HG03439 (cell line): ENCODE measurements at regions not wholly inside any gene's neighbourhood (a gene's known extent, or its start where the extent isn't known, plus 50 kb on each side); places are given as distances from the start of the nearest gene placed in this dataset.

Experiments used
- ATAC-seq: cut with Tn5 transposase; IDR thresholded peaks from one replicate; pipeline ENCODE4 v1.9.1; 2021; ENCODE audit warnings: mild to moderate bottlenecking, moderate library complexity; ENCODE audit not compliant: unreplicated experiment

- no peak for ATAC-seq
Measured at GRCh38 chr3:28868897-28869296, 412.0 kb upstream of the RBMS3 start.

DNA sequence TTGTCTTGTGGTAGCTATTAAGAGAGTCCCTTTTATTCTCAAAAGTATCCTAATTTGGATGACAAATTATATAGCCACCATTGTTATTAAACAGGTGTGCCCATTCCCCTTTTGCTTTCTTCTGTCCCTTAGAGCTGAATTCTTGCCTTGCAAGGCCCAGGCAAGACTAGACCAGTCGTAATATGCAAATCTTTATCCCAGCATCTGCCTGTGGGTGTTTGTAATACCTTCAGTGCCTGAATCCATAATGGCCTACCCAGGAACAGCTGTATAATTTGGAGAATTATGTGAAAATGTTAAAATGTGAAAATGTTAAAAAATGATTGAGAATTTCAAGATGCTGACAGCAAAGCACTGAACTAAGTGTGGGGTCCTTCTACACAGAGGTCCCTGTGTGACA, 403.0 kb upstream of the RBMS3 start:
- ATAC-seq: no peak

- no peak for ATAC-seq
Measured at GRCh38 chr3:28890373-28890772, 390.5 kb upstream of the RBMS3 start.

- ATAC-seq: no peak
Measured at GRCh38 chr3:28891485-28891884, 389.4 kb upstream of the RBMS3 start.

- no peak for ATAC-seq
Measured at GRCh38 chr3:28900301-28900700, 380.6 kb upstream of the RBMS3 start.

- ATAC-seq: no peak
Measured at GRCh38 chr3:28901018-28901417, 379.9 kb upstream of the RBMS3 start.

DNA sequence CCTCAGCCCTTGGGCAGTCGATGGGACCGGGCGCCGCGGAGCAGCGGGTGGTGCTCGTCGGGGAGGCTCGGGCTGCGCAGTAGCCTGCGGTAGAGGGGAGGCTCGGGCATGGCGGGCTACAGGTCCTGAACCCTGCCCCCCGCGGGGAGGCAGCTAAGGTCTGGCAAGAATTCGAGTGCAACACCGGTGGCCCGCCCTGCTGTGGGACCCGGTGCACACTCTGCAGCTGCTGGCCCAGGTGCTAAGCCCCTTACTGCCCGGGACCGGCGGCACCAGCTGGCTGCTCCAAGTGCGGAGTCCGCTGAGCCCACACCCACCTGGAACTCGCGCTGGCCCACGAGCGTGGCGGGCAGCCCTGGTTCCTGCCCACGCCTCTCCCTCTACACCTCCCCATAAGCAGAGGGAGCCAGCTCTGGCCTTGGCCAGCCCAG, 377.7 kb upstream of the RBMS3 start:
- no peak for ATAC-seq

GRCh38 chr3:28905798-28906197, 375.1 kb upstream of the RBMS3 start:
- ATAC-seq: no peak

DNA sequence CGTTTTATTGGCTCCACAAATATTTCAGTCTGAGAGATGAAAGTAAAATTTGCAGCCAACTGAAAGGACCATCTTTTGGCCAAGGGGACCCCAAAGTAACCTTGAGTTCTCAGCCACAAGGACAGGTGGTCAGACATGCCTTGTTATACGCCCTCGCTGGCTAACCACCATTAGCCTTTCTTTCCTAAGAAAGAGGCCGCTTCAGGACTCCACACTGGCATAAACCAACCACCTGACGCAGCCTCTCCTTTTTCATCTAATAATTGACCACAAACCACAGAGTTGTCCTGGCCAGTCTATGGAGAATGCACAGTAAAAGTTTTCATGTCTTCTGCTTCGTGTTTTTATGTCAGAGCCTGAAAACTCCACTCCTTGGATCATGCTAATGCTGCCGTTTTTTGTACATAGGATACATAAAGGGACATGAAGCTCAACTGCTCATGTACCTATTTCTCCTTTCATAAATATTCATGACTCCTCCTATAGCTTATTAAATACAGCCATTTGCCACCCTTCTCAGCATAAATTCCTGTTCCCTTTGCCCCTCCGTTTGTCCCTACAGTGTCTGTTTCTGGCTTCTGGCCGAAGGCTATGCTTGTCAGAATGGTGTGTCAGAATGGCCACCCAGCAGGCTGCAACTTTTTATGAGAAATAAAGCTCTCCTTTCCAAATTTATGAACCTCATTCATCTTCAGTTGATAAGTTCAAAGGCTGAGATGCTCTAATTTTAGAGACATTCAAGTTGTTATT, 374.1 kb upstream of the RBMS3 start:
- no peak for ATAC-seq

GRCh38 chr3:28907616-28908015, 373.3 kb upstream of the RBMS3 start:
- no peak for ATAC-seq

DNA sequence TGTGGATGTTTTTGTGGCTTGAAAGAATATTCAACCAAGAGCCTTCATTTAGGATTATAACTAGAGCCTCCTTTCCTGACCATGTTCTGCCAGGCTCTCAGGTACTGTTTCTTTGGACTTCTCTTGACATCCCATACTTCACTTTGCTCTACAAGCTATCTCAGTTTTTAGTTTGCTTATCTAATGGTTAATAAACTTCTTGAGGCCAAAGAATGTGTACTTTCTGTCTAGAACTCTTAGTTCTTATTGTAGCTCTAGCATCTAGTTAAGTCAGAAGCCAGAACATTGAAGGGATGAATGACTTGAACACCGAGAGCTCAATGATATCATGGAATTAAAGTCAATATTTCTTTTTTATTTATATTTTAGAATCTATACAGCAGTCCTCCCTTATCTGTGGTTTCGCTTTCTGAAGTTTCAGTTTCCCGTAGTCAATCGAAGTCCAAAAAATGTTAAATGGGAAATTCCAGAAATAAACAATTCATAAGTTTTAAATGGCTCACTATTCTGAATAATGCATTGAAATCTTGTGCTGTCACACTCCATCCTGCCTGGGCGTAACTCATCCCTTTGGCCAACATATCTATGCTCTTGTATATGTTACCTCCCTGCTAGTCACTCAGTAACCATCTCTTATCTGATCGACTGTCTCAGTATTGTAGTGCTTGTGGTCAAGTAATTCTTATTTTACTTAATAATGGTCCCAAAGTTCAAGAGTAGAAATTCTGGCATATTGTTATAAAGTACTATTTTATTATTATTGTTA, 368.6 kb upstream of the RBMS3 start:
- no peak for ATAC-seq

DNA sequence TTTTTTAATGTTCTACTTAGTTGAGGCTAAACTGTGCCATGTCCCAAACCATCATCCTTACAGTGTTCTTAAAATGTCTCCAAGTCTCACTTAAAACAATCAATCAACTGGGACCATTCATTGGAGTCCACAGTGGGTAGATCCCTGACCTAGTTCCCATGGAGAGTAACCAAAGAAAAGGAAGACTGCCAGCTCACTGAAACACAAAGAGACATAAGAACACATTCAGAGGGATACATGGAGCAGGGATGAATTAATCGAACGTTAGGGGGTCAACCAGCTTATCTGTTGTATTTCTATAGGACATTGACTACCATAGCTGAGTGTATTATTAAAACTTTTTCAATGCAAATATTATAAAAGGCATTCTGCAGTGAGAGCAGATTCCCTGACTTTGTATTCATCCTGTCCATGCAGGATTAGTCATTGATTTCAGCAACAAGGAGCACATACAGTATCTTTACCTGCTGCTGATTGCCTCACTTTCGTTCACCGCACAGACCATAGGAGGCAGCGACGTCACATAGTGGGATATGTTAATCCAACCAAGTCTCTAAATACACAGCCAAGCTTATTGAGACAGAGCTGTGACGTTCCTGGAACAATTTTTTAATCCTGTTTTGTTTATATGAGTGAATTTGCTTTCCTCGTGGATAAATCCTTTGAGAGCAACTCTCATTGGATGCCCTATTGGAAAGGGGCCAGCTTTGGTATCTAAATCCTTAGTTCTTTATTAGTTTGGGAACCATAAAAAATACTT, 364.9 kb upstream of the RBMS3 start:
- no peak for ATAC-seq

- ATAC-seq: peak; percentile 81
Measured at GRCh38 chr3:28916713-28917499, 364.0 kb upstream of the RBMS3 start.

DNA sequence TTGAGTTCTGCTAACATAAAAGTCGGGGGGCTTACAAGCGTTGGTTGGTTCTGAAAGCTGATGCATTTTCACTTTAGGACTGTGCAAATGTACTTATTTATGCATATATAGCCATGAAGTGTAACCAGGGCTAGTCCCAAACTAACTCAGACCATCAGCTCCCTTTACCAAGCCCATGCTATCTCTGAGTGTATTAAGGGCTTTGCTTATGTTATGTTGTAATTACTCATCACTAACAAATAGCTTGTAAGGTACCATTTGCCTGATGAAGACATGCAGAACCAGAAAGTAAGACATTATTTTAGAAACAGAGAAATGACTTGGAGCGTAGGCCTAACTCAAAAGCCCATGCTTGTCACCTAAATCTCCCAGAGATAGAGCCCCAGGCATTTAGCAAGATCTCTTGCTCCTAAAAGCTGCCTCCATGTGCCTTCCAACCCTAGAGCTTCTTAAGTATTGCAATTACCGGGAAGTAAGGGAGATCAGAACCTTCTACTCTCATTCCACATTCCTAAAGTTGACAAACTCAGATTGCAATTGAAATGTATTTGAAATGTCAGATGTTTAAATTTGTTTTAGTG, 362.9 kb upstream of the RBMS3 start:
- ATAC-seq: no peak

DNA sequence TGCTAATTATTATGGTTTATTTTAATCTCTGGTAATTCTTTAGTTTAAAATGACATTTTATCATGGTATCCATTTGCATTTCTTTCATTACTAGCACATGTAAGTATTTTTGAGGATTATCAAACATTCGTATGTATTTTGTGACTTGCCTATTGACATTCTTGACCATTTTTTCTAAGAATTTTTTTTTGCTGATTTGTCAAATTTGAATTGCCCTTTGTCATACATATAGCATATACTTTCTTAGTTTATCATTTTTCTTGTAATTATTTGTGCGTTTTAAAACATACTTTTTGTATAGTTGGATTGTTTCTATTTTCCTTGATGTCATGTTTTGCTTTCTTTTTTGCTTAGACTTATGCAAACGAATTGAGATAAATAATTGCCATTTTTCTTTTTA, 358.5 kb upstream of the RBMS3 start:
- ATAC-seq: no peak

DNA sequence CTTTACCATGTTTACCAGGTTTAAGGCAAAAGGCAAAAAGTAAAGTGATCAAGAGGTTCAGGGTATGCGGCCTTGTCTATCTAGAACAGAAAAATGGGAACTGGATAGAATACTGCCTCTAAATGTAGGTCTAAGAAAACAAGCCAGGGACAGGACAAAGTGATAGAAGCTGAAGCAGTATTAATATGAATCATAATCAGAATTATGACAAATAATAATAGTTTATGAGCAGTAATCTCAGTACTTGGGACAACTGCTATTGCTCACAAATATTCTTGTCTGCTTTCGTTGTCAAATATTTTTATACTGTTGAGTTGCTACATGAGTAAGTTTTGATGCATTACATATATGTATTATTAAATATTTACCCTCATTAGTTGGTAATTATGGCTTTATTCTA, 356.9 kb upstream of the RBMS3 start:
- ATAC-seq: no peak

GRCh38 chr3:28924744-28925360, 356.0 kb upstream of the RBMS3 start:
- ATAC-seq: no peak

- ATAC-seq: no peak
Measured at GRCh38 chr3:28933337-28933736, 347.5 kb upstream of the RBMS3 start.

GRCh38 chr3:28934126-28934813, 346.6 kb upstream of the RBMS3 start:
- ATAC-seq: no peak

DNA sequence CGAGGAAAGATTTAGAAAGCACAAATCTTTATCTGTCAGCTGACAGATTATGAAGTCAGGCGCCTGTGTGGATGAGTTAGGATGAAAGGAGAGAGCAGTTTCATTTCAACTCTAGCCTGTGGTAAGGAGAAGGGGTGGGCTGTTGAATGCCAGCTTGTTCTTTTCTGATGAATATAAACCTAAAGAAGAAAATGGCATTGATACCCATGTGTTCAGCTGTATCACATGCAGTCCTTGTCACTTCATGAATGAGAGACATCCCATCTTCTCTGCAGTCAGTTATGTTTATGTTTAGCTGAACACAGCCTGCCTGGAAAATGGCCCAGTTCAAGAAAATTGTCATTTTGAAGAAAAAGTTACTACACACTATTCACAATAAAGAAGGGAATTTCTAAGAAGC, 345.7 kb upstream of the RBMS3 start:
- ATAC-seq: no peak
